ENCODE measurements at regions not wholly inside any gene's neighbourhood (a gene's known extent, or its start where the extent isn't known, plus 50 kb on each side); places are given as distances from the start of the nearest gene placed in this dataset.

- ChIA-PET CTCF (interaction anchor here (1.2 to 2.8 kb wide), 2 partner anchors 13 to 16 kb away, joined by 4 to 6 read pairs; no protein-coding TSS in a partner anchor), POLR2A (no interaction called here)
- DNase-seq (ENCODE audit: low read depth, low spot score) = no peak
- no peak overlapping the region for H3K4me3 ChIP-seq (ENCODE audit: low read depth, low read length)
- no peak for TF ChIP-seq CTCF (IDR thresholded peaks at IDR 0.05; ENCODE audit: insufficient read depth, low read length, missing control alignments)
These were observed 70.3 kb upstream of the MROH9 start for GRCh38 chr1:170864876-170865538.

- TF ChIP-seq CTCF (IDR thresholded peaks at IDR 0.05; ENCODE audit: insufficient read depth, low read length, missing control alignments) = no peak
- POLR2A ChIA-PET = no interaction called here
- no peak overlapping the region for H3K4me3 ChIP-seq (ENCODE audit: low read depth, low read length)
- DNase-seq (ENCODE audit: low read depth, low spot score) = no peak
- CTCF ChIA-PET = no interaction called here
These were observed 68.7 kb upstream of the MROH9 start for GRCh38 chr1:170866646-170867045.

- H3K4me3 ChIP-seq (ENCODE audit: low read depth, low read length) = no peak overlapping the region
- no peak for DNase-seq (ENCODE audit: low read depth, low spot score)
- no peak for TF ChIP-seq CTCF (IDR thresholded peaks at IDR 0.05; ENCODE audit: insufficient read depth, low read length, missing control alignments)
- CTCF ChIA-PET = no interaction called here
- POLR2A ChIA-PET = no interaction called here
These were observed 63.5 kb upstream of the MROH9 start for GRCh38 chr1:170871868-170872267.

GRCh38 chr1:170872663-170873062 lies 62.7 kb upstream of the MROH9 start:
- POLR2A ChIA-PET = no interaction called here
- CTCF ChIA-PET = no interaction called here
- no peak overlapping the region for H3K4me3 ChIP-seq (ENCODE audit: low read depth, low read length)
- DNase-seq (ENCODE audit: low read depth, low spot score) = no peak
- no peak for TF ChIP-seq CTCF (IDR thresholded peaks at IDR 0.05; ENCODE audit: insufficient read depth, low read length, missing control alignments)

- CTCF ChIA-PET = interaction anchor here (1.4 kb wide), 1 partner anchor 10 kb away, joined by 7 read pairs; no protein-coding TSS in a partner anchor
- no peak overlapping the region for H3K4me3 ChIP-seq (ENCODE audit: low read depth, low read length)
- no peak for DNase-seq (ENCODE audit: low read depth, low spot score)
- POLR2A ChIA-PET = no interaction called here
- no peak for TF ChIP-seq CTCF (IDR thresholded peaks at IDR 0.05; ENCODE audit: insufficient read depth, low read length, missing control alignments)
These were observed 60.7 kb upstream of the MROH9 start for GRCh38 chr1:170874671-170875070.

GRCh38 chr1:170881268-170882265 lies 53.8 kb upstream of the MROH9 start:
- ChIA-PET CTCF (interaction anchor here (0.7 to 1.7 kb wide), 9 partner anchors 9 to 953 kb away, joined by 3 to 10 read pairs (median 3); no protein-coding TSS in a partner anchor), POLR2A (no interaction called here)
- H3K4me3 ChIP-seq (ENCODE audit: low read depth, low read length) = no peak overlapping the region
- no peak for DNase-seq (ENCODE audit: low read depth, low spot score)
- peak; percentile 27 for TF ChIP-seq CTCF (IDR thresholded peaks at IDR 0.05; ENCODE audit: insufficient read depth, low read length, missing control alignments)
